Peyer's patch (tissue), 4 donors: ENCODE measurements at regions not wholly inside any gene's neighbourhood (a gene's known extent, or its start where the extent isn't known, plus 50 kb on each side); places are given as distances from the start of the nearest gene placed in this dataset.

Experiments used
- POLR2A ChIP-seq, 2 donors: fragments of 450-650 bp; IDR thresholded peaks; one replicate each; pipeline ENCODE4 v1.5.1; 2017; ENCODE audit warnings: antibody characterized with exemption in 2 of 2, mild to moderate bottlenecking in 2 of 2, moderate library complexity in 2 of 2
- TF ChIP-seq, protein P1 (sequence below), 6 experiments: fragments of 450-650 bp in 4 of 6; fragments of 200-600 bp in 2 of 6; sonication (generic) in 1 of 6; IDR thresholded peaks; one replicate each; pipeline ENCODE4 v1.5.1; 2017 to 2019; ENCODE audit warnings: antibody characterized with exemption in 6 of 6, mild to moderate bottlenecking in 3 of 6, moderate library complexity in 1 of 6

DNA sequence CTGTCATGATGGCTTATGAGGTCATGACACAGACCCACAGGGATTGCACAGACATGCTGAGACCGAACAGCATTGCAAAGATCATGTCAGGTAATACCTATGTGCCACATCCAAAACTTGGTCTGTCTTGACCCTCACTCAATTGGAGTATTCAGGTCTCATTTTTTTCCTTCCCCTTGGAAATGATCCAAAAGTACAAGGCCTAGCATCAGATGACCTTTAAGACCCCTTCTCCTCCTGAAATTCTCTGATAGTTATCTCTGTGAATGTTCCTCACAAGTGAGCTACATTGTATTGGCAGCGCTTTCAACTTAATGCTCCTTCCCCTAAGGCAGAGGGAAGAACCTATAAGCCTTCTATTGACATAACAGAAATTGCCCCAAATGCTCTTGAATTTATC lies 507.4 kb upstream of the JARID2 start:
- TF ChIP-seq, protein P1, sequence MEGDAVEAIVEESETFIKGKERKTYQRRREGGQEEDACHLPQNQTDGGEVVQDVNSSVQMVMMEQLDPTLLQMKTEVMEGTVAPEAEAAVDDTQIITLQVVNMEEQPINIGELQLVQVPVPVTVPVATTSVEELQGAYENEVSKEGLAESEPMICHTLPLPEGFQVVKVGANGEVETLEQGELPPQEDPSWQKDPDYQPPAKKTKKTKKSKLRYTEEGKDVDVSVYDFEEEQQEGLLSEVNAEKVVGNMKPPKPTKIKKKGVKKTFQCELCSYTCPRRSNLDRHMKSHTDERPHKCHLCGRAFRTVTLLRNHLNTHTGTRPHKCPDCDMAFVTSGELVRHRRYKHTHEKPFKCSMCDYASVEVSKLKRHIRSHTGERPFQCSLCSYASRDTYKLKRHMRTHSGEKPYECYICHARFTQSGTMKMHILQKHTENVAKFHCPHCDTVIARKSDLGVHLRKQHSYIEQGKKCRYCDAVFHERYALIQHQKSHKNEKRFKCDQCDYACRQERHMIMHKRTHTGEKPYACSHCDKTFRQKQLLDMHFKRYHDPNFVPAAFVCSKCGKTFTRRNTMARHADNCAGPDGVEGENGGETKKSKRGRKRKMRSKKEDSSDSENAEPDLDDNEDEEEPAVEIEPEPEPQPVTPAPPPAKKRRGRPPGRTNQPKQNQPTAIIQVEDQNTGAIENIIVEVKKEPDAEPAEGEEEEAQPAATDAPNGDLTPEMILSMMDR (IDR thresholded peaks at IDR 0.05): no peak
- TF ChIP-seq POLR2A (IDR thresholded peaks at IDR 0.05): no peak
